IMR-90 (cell line): ENCODE measurements at regions not wholly inside any gene's neighbourhood (a gene's known extent, or its start where the extent isn't known, plus 50 kb on each side); places are given as distances from the start of the nearest gene placed in this dataset.

ENCODE experiments used
- FOS ChIP-seq: fragments of 150-350 bp; IDR thresholded peaks from 2 replicates; pipeline ENCODE4 v1.6.1; 2016; ENCODE audit warnings: low read depth, low read length
- NFE2L2 ChIP-seq: fragments of 150-350 bp; IDR thresholded peaks from 2 replicates; pipeline ENCODE4 v1.6.1; 2016; ENCODE audit warnings: low read depth, mild to moderate bottlenecking, low read length
- POLR2A ChIP-seq: IDR thresholded peaks from 2 replicates; pipeline ENCODE4 v1.6.1; 2012; ENCODE audit warnings: mild to moderate bottlenecking, low read depth, low read length
- RCOR1 ChIP-seq: IDR thresholded peaks from 2 replicates; pipeline ENCODE4 v1.6.1; 2012; ENCODE audit warnings: mild to moderate bottlenecking, low read length, improper control_type of control experiment; ENCODE audit not compliant: insufficient replicate concordance
- TF ChIP-seq, protein P1 (sequence below): conservative IDR thresholded peaks from 2 replicates; pipeline ENCODE4 v1.5.1; 2012; ENCODE audit warnings: mild to moderate bottlenecking, low read depth, low read length, improper control_type of control experiment

DNA sequence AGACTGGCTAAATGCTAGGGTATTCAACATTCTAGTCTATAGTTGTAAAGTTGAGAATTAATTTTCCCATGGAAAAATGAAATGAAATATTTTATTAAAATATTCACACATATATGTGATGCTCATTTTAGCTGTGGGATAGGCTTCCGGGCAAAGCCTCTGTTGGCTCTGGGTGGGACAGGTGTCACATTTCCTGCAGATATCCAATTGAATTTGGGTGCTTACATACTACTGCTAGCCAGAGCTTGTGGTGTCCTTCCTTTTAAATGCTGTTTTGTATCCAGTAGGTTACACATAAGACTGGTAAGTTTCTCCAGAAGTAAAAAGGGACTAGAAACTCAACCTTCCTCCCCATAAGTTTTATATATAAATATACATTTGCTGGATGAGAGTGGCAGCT, 73.8 kb downstream of the RPRM start:
- TF ChIP-seq, protein P1, sequence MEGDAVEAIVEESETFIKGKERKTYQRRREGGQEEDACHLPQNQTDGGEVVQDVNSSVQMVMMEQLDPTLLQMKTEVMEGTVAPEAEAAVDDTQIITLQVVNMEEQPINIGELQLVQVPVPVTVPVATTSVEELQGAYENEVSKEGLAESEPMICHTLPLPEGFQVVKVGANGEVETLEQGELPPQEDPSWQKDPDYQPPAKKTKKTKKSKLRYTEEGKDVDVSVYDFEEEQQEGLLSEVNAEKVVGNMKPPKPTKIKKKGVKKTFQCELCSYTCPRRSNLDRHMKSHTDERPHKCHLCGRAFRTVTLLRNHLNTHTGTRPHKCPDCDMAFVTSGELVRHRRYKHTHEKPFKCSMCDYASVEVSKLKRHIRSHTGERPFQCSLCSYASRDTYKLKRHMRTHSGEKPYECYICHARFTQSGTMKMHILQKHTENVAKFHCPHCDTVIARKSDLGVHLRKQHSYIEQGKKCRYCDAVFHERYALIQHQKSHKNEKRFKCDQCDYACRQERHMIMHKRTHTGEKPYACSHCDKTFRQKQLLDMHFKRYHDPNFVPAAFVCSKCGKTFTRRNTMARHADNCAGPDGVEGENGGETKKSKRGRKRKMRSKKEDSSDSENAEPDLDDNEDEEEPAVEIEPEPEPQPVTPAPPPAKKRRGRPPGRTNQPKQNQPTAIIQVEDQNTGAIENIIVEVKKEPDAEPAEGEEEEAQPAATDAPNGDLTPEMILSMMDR: no peak
- TF ChIP-seq RCOR1: no peak
- TF ChIP-seq NFE2L2: no peak
- TF ChIP-seq FOS: no peak
- no peak for TF ChIP-seq POLR2A
